ENCODE measurements at regions not wholly inside any gene's neighbourhood (a gene's known extent, or its start where the extent isn't known, plus 50 kb on each side); places are given as distances from the start of the nearest gene placed in this dataset.
"Not testable (repeated sequence)": the region's sequence is repeated elsewhere in the genome, so short reads cannot be mapped to it uniquely, and the experiment has no call there.

GRCh38 chrX:35221391-35221790 lies 278.8 kb downstream of the FAM47B start:
- DNase-seq (ENCODE audit: low read depth, low spot score); in situ Hi-C loops (cut with HindIII; ENCODE audit: low pct_unique_long_range_greater_than_20kb, low sequenced_read_pairs): not testable (repeated sequence)

GRCh38 chrX:35244088-35244741 lies 301.6 kb downstream of the FAM47B start:
- in situ Hi-C loops (cut with HindIII; ENCODE audit: low pct_unique_long_range_greater_than_20kb, low sequenced_read_pairs): no loop called here
- DNase-seq (ENCODE audit: low read depth, low spot score): no peak

- in situ Hi-C loops (cut with HindIII; ENCODE audit: low pct_unique_long_range_greater_than_20kb, low sequenced_read_pairs): no loop called here
- no peak for DNase-seq (ENCODE audit: low read depth, low spot score)
Measured at GRCh38 chrX:35244796-35245508, 302.4 kb downstream of the FAM47B start.

- in situ Hi-C loops (cut with HindIII; ENCODE audit: low pct_unique_long_range_greater_than_20kb, low sequenced_read_pairs): no loop called here
- no peak for DNase-seq (ENCODE audit: low read depth, low spot score)
Measured at GRCh38 chrX:35251226-35251625, 308.6 kb downstream of the FAM47B start.

GRCh38 chrX:35276115-35276514 lies 333.5 kb downstream of the FAM47B start:
- no peak for DNase-seq (ENCODE audit: low read depth, low spot score)

GRCh38 chrX:35285289-35285962 lies 342.8 kb downstream of the FAM47B start:
- no peak for DNase-seq (ENCODE audit: low read depth, low spot score)
- in situ Hi-C loops (cut with HindIII; ENCODE audit: low pct_unique_long_range_greater_than_20kb, low sequenced_read_pairs): no loop called here

More at GRCh38 chrX:35276115-35276514, 333.5 kb downstream of the FAM47B start:
- in situ Hi-C loops (cut with HindIII; ENCODE audit: low pct_unique_long_range_greater_than_20kb, low sequenced_read_pairs): no loop called here

GRCh38 chrX:35288657-35289056 lies 346.1 kb downstream of the FAM47B start:
- in situ Hi-C loops (cut with HindIII; ENCODE audit: low pct_unique_long_range_greater_than_20kb, low sequenced_read_pairs): no loop called here
- DNase-seq (ENCODE audit: low read depth, low spot score): no peak

- in situ Hi-C loops (cut with HindIII; ENCODE audit: low pct_unique_long_range_greater_than_20kb, low sequenced_read_pairs): no loop called here
- no peak for DNase-seq (ENCODE audit: low read depth, low spot score)
Measured at GRCh38 chrX:35289952-35290351, 347.4 kb downstream of the FAM47B start.

- DNase-seq (ENCODE audit: low read depth, low spot score): no peak
- in situ Hi-C loops (cut with HindIII; ENCODE audit: low pct_unique_long_range_greater_than_20kb, low sequenced_read_pairs): no loop called here
Measured at GRCh38 chrX:35291013-35291412, 348.4 kb downstream of the FAM47B start.

GRCh38 chrX:35292522-35292921 lies 349.9 kb downstream of the FAM47B start:
- no peak for DNase-seq (ENCODE audit: low read depth, low spot score)
- in situ Hi-C loops (cut with HindIII; ENCODE audit: low pct_unique_long_range_greater_than_20kb, low sequenced_read_pairs): no loop called here

- DNase-seq (ENCODE audit: low read depth, low spot score); in situ Hi-C loops (cut with HindIII; ENCODE audit: low pct_unique_long_range_greater_than_20kb, low sequenced_read_pairs): not testable (repeated sequence)
Measured at GRCh38 chrX:35305037-35305436, 362.4 kb downstream of the FAM47B start.

GRCh38 chrX:35339796-35340195 lies 397.2 kb downstream of the FAM47B start:
- in situ Hi-C loops (cut with HindIII; ENCODE audit: low pct_unique_long_range_greater_than_20kb, low sequenced_read_pairs): no loop called here
- no peak for DNase-seq (ENCODE audit: low read depth, low spot score)

- DNase-seq (ENCODE audit: low read depth, low spot score): no peak
- in situ Hi-C loops (cut with HindIII; ENCODE audit: low pct_unique_long_range_greater_than_20kb, low sequenced_read_pairs): no loop called here
Measured at GRCh38 chrX:35340465-35340864, 397.9 kb downstream of the FAM47B start.

GRCh38 chrX:35351212-35351611 lies 408.6 kb downstream of the FAM47B start:
- DNase-seq (ENCODE audit: low read depth, low spot score): no peak
- in situ Hi-C loops (cut with HindIII; ENCODE audit: low pct_unique_long_range_greater_than_20kb, low sequenced_read_pairs): no loop called here

GRCh38 chrX:35351795-35352483 lies 409.3 kb downstream of the FAM47B start:
- in situ Hi-C loops (cut with HindIII; ENCODE audit: low pct_unique_long_range_greater_than_20kb, low sequenced_read_pairs): no loop called here
- DNase-seq (ENCODE audit: low read depth, low spot score): no peak

- in situ Hi-C loops (cut with HindIII; ENCODE audit: low pct_unique_long_range_greater_than_20kb, low sequenced_read_pairs): no loop called here
- DNase-seq (ENCODE audit: low read depth, low spot score): no peak
Measured at GRCh38 chrX:35357656-35358055, 415.1 kb downstream of the FAM47B start.

GRCh38 chrX:35362866-35363265 lies 420.3 kb downstream of the FAM47B start:
- DNase-seq (ENCODE audit: low read depth, low spot score): no peak
- in situ Hi-C loops (cut with HindIII; ENCODE audit: low pct_unique_long_range_greater_than_20kb, low sequenced_read_pairs): no loop called here

GRCh38 chrX:35374116-35374515 lies 424.0 kb upstream of the MAGEB16 start:
- in situ Hi-C loops (cut with HindIII; ENCODE audit: low pct_unique_long_range_greater_than_20kb, low sequenced_read_pairs): no loop called here
- DNase-seq (ENCODE audit: low read depth, low spot score): no peak
